NT2/D1 (cell line): ENCODE measurements at regions not wholly inside any gene's neighbourhood (a gene's known extent, or its start where the extent isn't known, plus 50 kb on each side); places are given as distances from the start of the nearest gene placed in this dataset.

ENCODE experiments used
- YY1 ChIP-seq: IDR thresholded peaks from 2 replicates; pipeline ENCODE4 v1.6.1; 2011; ENCODE audit not compliant: insufficient read length, insufficient read depth
- ZNF274 ChIP-seq: IDR thresholded peaks from 2 replicates; pipeline ENCODE4 v1.6.1; 2011; ENCODE audit warnings: mild to moderate bottlenecking, low read depth, low read length

DNA sequence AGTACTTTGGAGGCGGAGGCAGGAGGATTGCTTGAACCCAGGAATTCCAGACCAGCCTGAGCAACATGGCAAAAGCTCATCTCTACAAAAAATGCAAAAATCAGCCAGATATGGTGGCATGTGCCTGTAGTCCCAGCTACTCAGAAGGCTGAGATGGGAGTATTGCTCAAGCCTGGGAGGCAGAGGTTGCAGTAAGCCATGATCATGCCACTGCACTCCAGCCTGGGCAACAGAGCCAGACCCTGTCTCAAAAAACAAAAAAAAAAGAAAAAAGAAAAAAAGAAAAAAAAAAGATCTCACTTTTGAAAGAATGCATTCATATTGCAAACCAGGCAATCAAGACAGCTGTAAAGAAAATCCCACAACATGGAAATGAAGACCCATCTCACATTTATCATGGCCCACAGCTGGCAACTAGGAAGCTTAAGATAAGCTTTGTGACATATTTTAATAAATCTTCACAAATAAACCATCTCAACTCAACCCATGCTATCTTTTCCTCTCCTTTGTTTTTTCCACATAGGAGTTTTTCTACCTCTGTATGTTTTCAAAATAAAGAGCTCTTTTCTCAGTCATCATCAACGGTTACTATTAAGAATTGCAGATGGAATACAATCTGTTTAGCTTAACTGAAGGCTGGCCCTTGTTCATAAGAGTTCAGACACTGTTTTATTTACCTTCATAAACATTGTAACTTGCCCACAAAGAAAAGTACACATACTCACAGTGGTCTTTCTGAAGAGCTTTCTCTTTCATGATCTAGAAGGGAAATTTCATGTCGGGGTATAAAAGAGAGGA is 137.0 kb downstream of the MREG start:
- TF ChIP-seq ZNF274 (no peak), YY1 (no peak)
